Kidney tubule cell (primary cell): ENCODE measurements at regions not wholly inside any gene's neighbourhood (a gene's known extent, or its start where the extent isn't known, plus 50 kb on each side); places are given as distances from the start of the nearest gene placed in this dataset.

ENCODE experiments used
- DNase-seq: peaks from one replicate; pipeline ENCODE4 v3.0.0-alpha.2; 2018; ENCODE audit warnings: low spot score

DNA sequence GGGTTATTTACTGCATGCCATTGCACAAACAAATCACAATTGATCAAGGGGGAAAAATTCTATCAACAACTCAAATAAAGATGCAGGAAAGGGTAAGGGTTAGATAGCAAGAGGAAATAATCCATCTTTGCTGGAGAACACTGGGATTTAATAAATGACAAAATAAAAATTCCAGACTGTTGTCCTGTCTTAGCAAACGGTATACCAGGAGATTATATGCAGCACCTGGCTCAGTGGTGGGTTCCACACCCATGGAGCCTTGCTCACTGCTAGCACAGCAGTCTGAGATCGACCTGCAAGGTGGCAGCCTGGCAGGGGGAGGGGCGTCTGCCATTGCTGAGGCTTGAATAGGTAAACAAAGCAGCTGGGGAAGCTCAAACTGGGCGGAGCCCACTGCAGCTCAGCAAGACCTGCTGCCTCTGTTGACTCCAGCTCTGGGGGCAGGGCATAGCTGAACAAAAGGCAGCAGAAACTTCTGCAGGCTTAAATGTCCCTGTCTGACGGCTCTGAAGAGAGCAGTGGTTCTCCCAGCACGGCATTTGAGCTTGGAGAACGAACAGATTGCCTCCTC, 296.5 kb upstream of the THSD7B start:
- no peak for DNase-seq

DNA sequence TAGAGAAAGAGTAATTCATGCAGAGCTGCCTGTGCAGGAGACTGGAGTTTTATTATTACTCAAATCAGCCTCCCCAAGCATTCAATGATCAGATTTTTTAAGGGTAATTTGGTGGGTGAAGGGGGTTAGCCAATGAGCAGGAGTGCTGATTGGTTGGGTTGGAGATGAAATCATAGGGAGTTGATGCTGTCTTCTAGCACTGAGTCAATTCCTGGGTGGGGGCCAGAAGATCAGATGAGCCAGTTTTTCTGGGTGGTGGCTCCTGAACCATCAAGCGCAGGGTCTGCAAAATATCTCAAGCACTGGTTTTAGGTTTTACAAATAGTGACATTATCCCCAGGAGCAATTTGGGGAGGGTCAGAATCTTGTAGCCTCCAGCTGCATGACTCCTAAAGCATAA, 312.8 kb upstream of the THSD7B start:
- DNase-seq = no peak

DNA sequence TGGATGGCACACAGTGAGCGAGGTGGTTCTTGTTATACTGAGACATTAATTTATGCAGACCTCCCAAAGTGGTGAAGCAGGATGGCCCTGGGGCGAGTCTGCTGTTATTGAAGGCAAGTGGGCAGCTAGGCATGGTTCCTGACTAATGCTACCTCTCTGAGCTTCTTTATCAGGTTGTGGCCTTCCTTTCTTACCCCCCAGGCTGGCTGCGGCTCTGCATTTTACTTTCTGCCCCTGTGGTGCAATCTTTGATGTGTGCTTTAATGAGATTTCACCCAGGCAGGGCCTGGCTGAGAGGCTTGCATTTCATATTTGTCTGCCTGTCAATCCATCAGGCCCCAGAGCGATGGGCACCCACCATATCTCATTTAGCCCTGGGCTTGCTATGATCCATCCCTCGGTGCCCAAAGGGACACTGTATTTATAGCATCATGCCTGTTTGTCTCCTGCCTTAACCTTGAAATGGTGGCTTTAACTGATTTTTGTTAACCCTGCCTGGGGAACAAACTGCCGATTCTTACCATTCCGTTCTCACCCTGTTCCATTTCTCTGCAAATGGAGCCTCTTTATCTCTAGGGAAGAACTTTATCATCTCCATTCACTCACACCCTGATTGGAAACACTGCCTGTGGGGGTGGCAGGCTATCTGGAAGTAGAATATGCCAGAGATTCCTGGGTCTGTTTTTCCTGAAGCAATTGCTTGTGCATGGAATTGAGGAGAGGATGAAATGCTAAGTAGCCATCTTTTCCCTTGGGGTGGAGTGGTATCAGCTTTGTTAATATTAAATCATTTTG, 316.2 kb upstream of the THSD7B start:
- DNase-seq = no peak

DNA sequence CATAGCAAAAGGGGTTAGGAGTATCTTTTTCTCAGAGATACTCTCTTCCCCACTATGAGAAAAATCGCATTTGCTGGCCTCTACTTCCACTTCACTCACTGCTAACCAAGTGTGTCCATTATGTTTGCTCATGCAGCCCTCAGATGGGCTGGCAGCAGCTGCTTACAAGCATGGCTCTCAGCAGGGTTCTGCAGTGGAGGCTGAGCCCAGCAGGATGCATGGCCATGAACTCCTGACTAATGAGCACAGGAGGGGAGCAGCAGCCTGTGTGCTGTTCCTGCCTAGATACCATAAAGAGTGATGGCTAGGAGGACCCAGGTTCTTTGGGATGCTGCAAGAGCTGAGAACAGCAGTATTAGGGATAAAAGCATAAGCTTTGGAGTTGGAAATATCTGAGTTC, 316.9 kb upstream of the THSD7B start:
- peak; percentile 56 for DNase-seq

DNA sequence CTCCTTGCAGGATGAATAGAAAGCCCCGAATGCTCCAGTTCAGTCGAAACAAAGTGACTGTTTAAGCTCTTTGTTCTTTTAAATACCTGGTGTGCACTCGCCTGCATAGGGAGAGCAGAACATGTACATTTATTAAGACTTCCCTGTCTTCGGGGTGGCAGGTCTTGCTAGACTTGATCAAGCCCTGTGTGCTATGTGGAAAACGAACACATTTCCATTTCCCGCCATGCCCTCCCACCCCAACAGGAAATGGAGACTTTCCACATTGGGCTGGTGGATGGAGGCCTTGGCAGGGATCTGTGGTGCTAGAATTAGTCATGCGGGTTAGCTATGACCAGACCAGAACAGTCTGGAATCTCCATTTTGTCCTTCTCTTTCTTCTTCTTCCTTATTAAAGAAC, 321.0 kb upstream of the THSD7B start:
- peak; percentile 63 for DNase-seq

DNA sequence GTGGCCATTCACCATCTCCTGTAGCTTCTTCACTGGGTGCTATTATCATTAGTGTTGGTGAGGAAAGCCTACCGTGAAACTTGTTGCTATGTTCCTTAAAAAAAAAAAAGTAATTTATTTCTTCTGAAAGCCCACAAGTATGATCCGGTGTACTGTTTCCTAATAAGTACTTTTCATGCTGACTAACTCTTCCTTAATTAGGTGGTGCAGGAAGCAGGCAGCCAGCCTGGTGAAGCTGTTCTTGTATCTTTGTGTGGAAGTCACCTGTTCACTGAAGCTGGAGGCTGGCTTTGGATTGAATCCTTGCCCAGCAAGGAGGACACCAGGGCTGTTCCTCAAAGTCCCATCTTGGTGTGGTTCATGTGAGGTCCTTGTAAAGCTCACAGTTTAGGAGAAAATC, 321.7 kb upstream of the THSD7B start:
- peak; percentile 19 for DNase-seq

DNA sequence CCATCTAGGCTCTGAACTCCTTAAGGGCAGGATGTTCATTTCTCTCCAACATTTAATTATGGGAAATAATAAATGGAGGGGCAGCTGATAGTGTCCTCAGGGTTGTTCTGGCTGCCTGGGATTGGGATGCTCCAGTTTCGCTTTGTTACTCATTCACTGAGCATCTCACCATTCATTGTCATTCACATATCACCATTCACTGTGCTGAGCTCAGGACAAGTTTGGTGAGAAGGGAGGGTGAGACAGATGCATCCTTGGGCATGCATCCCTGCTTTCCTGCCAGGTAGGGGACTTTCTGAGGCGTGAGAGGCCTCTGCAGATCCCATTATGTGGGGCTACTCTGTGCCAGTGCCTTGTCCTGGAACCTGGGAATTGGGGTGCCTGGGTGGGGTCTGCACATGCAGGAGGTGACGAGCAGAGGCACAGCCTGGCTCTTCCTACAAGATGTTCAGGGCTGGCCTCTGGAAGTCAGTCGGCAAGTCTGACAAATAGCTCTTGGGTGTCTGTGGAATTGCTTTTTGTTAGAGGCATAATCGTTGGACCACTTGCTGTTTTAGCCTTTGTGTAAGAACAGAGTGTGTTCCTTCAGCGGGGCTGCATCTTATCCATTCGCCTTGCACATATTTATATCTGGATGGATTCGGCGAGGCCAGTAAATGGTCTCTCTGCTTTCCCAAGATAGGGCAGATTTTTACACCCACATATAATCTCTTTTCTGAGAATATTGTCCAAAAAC, 323.2 kb upstream of the THSD7B start:
- no peak for DNase-seq

DNA sequence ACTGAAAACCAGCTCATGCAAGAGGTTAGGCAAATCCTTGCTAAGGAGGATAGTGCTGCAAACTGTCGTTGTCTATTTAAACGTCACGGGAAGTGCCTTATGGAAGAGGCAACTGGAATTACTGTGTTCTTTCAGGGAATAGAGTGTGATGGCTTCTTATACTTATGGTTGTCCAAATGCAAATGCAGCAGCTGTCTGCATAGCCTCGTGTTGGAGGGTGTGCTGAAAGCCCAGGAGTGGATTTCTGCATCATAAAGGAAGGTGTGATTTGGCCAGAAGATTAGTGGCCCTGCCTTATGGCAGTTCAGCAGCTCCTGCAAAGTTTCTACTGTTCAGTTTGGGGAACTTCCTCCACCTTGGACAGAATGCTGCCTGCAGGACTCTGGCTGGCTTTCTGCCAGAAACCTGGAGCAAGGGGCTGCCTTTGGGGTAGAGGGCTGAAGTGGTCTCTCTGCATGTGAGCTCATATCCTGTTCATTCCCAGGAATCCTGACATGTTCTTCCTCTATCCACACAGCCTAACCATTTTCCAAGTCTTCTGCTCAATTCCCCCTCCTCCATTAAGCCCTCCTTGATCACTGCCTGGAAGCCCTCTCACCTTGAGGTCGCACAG, 321.2 kb upstream of the CXCR4 start:
- no peak for DNase-seq

DNA sequence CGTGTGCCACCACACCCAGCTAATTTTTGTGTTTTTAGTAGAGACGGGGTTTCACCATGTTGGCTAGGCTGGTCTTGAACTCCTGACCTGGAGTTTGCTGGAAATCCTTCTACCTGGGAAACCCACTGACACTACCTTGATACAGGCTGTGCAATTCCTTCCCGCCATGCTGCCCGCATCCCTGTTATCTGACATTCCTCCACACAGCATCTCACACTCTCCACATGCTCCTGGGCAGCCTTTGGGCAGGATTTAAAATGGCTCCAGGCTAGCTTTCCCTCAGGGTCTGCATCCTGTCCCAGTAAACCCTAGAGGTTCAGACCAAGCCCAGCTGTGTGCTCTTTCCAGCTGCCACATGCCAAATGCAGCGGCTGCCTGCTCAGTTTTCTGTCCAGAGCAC, 319.5 kb upstream of the CXCR4 start:
- no peak for DNase-seq

DNA sequence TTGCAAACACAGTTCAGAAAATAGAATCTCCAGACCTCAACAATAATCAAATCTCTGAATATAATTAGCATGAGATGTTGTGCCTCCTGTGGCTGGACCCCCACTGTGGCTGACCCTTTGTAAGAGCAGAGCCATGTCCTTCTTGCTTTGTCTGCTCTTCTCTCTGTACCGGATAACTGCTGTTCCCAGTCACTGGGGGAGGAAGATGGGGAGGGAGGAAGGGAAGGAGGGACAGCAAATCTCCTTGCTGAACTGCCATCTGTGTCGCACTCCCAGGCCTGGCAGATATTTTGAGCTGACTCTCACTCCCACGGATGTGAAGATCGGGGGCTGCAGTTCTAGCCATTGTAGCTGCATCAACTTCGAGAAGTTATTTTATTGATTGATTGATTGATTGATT, 319.0 kb upstream of the CXCR4 start:
- DNase-seq = no peak

DNA sequence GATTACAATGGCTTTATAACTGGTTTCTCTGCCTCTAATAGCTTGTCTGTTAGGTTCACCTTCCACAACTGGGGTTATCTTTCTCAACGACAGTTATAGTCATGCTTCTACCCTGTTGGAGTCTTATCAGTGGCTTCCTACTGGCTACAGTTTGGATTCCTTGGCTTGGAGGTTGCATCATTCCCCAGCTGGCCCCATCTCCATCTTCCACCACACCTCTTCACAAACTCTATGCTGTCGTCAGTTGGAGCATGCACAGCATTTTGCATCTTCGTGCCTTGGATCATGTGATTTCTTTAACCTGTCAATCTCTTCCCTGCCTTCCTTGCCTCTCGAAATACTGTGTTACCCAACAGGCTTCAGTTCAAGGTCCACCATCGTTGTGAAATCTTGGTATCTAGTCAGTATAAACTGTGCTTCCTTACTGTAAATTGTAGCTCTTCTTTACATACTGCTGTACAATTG, 316.3 kb upstream of the CXCR4 start:
- DNase-seq = no peak

DNA sequence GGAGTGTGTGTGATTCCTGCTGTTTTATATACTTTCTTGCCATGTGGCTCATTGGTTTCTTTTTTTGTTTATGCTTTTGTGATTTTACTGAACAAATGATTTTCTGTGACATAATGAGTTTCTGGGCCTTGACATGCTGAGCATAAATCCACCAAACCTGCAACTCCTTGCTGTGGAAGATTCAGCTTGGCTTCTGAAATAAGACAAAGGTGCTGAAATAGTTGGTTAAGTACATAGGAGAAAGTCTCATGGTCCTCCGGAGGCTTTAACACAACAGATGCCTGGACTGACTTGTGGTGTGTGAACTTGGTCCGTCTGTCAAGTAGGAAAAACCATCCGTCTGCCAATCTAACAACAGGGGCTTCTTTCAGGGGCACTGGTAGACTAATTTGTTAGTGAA, 315.3 kb upstream of the CXCR4 start:
- no peak for DNase-seq

DNA sequence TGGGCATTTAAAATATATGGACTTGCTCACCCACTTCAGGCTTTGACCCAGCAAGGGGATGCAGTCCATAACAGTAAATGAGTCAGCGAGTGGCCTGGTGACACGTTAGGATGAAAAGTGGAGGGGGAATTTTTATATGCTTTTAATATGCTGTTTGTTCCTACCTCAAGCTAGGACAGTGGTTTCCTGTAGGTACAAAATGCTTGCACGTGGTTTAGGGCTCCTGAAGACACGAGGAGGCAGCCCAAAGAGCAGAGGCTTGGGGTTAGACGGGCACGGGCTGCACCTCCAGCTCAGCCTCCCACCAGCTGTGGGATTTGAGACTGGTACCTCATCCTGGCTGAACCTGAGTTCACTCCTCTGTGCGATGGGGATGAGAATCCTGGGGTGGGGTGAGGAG, 306.2 kb upstream of the CXCR4 start:
- DNase-seq = no peak

DNA sequence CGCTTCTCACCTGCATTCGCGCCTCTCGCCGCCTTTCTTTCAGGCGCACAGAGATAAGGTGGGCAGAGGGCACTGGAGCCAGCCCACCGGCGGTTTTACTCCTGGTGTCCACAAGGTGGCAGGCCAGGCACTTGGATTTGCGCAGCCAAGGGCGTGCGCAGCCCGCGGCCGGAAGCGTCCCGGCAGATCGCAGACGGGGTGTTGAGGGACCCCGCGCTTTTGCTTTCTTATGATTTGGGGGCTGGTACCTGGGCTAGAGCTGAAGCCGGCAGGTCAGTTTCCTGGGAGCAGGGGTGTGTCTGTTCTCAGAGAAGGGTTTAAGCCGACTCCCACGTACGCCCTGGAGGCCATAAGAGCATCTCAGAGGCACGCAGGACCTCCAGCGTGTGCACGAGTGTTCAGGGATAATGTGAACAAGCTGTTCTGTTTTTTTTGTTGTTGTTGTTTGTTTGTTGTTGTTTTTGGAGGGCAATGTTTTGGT, 305.6 kb upstream of the CXCR4 start:
- peak; percentile 67 for DNase-seq

DNA sequence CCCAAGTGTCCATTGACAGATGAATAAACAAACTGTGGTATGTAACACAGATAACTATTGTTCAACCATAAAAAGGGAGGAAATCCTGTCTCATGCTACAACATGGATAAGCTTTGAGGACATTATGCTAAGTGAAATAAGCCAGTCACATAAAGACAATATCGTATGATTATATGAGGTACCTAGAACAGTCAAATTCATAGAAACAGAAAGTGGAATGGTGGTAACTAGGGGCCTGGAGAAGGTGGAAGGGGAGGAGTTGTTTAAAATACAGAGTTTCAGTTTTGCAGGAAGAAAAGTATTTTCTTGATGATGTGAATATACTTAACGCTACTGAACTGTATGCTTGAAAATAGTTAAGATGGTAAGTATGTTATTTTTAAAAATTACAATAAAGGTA, 304.6 kb upstream of the CXCR4 start:
- DNase-seq = no peak

DNA sequence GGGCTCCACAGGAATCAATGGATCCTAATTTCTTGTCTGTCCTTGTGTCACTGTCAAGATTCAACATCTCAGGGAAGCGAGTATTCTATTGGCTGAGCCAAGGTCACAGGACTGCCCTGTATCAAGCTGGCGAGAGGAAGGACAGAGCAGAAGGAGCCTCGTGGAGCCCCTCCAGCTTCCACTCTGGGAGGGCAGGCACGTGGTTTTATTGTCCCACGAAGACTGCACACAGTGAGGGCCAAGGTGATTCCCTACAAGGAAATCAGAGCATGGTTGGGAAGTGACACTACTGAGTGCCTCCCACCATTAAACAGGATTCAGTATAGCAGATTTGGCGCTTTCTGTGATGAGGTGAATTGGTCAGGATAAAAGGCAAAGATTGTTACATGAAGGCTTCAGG, 302.4 kb upstream of the CXCR4 start:
- no peak for DNase-seq

DNA sequence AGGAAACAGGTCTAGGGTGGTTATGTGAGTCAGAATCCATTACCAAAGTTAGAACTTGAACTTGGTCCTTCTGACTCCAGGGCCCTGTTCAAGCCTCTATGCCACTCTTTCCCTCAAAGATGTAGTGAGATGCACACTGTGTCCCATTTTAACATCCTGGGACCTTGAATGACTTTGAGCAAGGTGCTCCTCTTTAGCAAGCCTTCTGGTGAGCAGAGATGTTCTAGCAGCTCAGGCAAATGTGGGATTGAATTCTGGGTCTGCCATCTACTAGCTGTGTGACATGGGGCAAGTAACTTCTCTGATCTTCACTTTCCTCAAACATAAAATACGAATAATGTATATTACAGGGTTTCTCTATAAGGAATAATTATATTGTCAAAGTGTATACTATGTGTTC, 294.0 kb upstream of the CXCR4 start:
- DNase-seq = no peak

DNA sequence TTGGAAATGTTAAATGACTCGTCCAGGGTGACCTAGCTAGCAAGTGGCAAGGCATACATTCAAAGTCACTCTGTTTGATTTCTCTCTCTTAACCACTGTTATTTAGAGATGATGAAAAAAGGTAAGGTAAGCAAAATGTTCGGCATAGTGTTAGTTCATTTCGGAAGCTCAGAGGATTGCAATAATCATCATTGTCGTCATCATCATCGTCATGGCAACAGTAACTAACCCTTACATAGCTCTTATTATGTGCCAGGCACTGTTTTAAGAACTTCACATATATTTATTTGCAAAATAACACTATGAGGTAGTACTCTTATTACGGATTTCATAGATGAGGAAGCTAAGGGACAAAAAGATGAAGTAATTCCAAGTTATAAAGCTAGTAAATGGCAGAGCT, 292.7 kb upstream of the CXCR4 start:
- no peak for DNase-seq

DNA sequence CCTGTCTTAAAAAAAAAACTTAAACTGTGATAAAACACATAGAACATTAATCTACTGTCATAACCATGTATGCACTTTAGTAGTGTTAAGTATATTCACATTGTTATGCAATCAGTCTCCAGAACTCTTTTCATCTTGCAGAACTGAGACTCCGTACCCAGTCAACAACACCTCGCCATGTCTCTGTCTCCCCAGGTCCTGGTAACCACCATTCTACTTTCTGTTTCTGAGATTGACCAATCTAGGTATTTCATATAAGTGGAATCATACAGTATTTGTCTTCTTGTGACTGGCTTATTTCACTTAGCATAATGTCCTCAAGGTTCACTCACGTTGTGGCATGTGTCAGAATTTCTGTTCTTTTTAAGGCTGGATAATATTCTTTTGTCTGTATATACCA, 290.8 kb upstream of the CXCR4 start:
- DNase-seq = no peak

DNA sequence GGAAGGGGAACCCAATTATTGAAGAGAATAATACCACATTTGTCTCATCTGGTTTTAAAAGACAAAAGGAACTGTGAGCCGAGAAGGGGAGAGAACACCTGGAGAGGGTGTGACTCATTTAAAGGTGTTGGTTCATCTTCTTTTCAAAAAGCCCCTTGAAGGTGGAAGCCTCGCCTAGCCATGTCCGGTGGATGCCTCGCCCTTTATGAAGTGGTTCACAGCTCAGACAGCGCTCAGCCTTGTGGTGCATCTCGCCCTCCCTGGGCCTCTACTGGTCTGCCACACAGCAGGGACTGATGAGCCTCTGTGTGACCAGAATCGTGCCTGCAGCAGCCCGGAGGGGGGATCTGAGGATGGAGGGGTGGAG, 290.0 kb upstream of the CXCR4 start:
- no peak for DNase-seq

DNA sequence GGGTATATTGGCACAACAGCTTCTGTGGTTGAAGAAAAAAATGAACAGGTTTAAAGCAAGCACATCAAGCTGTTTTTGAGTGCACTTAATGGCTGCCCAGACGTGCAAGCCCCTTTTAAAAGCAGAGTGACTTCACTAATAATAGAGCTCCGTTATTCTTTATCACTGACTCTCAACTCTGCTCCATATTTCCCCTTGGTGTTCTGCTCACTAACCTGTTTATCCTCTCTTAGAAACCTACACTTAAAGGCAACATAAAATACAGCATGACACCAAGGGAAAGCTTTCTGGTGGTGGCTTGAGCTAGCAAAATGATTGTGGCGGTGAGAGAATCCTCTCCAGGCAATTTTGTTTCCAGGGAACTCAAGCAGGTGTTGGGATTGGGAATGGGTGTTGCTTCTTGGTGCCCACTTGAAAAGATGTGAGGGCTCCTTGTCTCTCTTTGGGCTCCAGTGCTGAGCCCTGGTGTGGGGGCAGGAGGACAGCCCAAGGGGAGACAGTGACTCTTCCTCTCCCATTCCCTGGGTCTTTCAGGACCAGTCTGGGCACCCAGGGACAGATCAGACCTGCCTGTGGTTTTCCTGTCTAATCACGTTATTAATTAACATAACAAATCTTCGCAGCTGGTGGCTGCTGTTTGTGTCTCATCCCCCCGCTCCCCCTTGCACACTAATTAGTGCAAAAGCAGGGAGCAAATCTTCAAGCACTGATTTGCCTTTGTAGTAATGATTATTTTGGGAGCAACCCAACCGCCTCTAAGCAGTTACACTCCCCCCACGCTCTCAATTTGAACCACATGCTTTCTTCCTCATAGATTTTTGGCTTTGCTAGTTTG, 289.4 kb upstream of the CXCR4 start:
- DNase-seq = no peak

DNA sequence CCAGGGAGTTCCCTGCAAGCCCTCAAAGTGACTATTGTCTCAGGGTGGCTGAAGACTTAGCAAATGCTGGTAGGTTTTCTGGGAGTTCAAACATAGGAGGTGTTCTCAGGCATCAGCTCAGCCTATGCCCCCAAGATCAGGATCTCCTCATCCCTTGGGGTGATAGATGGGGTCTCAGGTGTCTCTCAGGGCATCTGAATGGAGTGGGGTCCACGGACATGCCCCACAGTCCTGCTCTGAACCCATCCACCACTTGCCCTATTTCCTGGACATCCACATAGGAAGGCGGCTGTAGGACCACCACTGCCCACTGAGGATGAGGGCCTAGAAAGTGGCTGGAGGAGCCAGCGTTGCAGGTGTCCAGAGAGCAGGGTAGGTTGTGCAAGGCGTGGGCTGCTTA, 287.0 kb upstream of the CXCR4 start:
- DNase-seq = no peak
